OCI-M1 (cell line): ENCODE measurements at regions not wholly inside any gene's neighbourhood (a gene's known extent, or its start where the extent isn't known, plus 50 kb on each side); places are given as distances from the start of the nearest gene placed in this dataset.

Experiments used
- DNase-seq: peaks from one replicate; lab custom pipeline; 2025; lab: John Stamatoyannopoulos, UW

- no peak for DNase-seq
Measured at GRCh38 chr7:46290374-46291049, 369.4 kb upstream of the IGFBP3 start.

DNA sequence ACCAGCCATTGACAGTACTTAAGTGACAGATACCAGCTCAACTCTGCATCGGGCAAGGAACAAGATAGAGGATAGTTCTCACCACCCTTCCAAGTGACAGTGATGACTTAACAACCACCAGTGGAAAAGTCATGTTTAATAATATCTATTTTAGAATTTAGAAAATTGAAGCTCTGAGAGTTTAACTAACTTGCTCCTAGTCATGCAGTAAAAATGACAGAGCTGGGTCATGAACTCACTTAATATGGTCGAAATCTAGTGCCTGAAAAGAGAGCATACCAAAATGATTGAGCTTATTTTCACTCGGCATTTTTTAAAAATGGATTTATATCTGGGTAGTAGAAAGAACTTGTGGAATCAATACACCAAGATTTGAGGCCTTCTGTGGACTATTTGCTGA lies 367.8 kb upstream of the IGFBP3 start:
- DNase-seq: no peak

DNA sequence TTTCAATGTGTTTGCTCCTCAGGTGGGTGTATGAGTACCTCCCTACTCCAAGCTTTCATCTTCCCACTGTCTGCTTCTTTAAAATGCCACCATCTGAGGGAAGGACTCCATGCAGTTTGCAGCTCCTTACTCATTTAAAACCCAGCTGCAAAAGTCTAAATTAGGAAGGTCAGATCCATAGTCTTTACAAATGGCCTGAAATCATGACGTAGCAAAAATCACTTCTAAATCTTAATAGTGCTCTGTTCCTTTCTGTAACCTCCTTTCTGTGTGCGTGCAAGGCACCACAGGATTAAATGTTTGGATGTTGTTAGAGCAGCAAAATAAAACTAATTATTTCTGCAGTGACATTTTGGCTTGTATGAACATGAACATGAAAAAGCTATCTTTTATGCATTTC lies 366.9 kb upstream of the IGFBP3 start:
- no peak for DNase-seq

DNA sequence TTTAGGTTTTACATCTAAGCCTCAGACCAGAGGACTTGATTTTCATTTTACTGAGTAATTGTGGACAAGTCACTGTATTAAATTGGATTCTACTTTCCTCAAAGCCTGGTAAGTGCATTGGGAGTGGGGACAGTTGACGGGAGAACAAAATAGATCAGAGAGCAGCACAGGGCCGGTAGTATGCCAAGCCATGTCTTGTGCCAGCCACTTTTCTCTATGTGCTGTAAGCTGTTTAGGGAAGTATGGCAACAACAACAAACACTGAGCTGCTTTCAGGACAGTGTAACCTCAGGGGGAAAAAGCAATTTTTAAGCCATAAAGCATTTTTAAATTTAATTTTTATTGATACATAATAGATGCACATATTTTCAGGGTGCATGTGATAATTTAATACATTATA lies 365.9 kb upstream of the IGFBP3 start:
- DNase-seq: no peak

- DNase-seq: no peak
Measured at GRCh38 chr7:46286356-46286755, 365.3 kb upstream of the IGFBP3 start.

GRCh38 chr7:46285878-46286277 lies 364.8 kb upstream of the IGFBP3 start:
- DNase-seq: no peak

- DNase-seq: no peak
Measured at GRCh38 chr7:46283852-46284251, 362.8 kb upstream of the IGFBP3 start.

- no peak for DNase-seq
Measured at GRCh38 chr7:46282155-46282554, 361.1 kb upstream of the IGFBP3 start.

- DNase-seq: no peak
Measured at GRCh38 chr7:46281071-46281470, 360.0 kb upstream of the IGFBP3 start.

DNA sequence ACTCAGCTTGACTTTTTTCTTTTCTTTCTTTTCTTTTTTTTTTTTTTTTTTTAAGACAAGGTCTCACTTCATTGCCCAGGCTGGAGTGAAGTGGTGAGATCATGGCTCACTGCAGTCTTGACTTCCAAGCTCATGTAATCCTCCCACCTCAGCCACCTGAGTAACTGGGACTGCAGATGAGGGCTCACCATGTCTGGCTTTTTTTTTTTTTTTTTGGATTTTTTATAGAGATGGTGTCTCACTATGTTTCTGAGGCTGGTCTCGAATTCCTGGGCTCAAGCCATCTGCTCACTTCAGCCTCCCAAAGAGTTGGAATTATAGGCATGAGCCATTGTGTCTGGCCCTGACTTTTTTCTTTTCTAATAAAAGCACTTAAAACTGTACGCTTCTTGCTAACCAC lies 358.2 kb upstream of the IGFBP3 start:
- DNase-seq: no peak

DNA sequence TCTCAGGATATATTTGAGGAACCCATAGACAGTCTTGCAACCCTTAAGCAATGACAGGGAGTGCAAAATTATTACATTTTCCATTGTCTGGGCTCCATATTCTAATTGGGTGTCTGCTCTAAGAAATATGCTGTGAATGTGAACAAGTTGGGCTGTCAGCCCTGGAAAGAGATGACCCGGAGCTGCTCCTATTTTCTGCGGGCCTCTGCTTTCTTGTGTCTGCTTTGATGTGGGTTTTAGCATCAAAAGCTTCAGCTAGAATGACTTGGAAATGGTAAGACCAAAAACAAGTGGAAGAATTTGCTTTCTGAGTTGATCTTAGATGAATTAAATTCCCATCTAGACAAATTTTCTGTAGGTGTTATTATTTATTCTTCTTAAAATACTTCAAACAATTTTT lies 343.6 kb upstream of the IGFBP3 start:
- no peak for DNase-seq

- DNase-seq: peak; percentile 0
Measured at GRCh38 chr7:46261638-46262037, 340.6 kb upstream of the IGFBP3 start.

DNA sequence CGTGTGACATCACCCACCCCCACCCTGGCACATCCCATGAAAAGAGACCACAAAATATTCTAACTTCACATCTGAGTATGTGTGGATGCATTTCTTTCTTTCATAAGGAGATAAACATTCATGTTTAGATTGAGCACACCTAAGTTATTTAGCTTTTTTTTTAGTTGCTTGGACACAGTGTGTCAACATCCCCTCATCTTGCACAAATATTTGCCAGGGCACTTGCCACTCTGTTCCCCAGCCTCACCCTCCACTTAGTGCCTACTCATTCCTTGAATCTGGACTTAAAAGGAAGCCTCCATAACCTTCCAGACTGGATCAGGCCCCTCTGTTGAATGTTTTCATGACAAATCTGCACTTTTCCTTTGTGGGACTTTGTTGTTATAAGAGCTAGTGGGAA lies 338.9 kb upstream of the IGFBP3 start:
- no peak for DNase-seq

GRCh38 chr7:46257761-46258448 lies 336.8 kb upstream of the IGFBP3 start:
- no peak for DNase-seq

DNA sequence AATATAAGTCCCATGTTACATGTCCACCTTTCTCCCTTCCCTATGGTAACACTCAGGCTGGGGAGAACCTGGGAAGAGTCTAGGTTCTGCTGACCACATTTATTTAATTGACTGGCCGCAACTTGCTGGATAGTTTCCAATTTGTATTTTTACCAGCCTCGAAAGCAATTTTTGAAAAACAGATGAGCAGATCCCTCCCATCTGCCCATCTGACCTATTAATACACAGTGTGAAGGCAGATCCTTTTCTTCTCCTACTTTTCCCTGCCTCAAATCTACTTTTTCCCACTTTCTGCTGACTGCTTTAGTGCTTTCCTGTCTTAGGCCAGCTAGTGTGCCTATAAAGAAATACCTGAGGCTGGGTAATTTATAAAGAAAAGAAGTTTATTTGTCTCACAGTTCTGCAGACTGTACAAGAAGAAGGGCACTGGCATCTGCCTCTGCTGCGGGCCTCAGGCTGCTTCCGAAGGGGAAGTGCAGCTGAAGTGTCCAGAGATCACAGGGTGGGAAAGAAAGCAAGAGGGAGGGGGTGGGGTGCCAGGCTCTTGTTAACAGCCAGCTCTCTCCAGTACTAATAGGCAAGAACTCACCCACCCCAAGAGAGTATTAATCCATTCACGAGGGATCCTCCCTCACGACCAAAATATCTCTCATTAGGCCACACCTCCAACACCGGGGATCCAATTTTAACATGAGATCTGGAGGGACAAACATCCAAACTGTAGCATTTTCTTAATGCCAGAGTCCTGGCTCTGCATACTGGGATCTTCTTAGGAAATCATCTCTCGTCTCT lies 336.0 kb upstream of the IGFBP3 start:
- DNase-seq: no peak

DNA sequence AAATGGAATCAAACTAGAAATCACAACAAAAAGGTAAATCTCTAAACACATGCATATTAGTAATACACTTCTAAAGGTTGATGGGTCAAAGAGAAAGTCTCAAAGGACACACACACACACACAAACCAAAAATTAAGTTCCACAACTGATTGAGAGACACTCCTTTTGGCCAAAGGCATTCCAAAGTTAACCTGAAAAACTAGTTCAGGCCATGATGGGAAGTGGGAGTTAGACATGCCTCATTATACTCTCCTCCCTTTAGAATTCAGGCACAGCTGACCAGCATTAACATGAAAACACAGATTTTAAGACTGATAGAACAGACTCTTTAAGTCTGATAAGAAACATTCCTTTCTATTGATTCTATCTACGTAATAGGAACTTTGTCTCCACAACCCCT lies 332.4 kb upstream of the IGFBP3 start:
- no peak for DNase-seq

DNA sequence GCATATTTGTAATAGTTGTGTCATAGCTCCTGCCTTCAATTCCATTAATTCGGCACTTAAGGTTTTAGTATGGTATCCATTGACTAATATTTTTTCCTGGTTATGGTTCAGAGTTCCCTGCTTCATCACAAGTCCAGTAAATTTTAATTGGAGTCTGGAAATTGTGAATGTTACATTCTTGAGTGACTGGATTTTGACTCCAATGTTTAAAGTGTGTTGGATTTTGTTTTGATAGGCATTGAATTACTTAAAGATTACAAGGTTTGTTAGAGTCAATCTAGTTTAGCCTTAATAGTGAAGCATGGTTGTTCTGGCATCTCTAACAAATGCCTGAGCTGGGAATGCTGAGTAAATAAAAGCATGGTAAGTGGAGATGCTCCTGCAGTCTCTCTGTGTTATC lies 326.6 kb upstream of the IGFBP3 start:
- no peak for DNase-seq

DNA sequence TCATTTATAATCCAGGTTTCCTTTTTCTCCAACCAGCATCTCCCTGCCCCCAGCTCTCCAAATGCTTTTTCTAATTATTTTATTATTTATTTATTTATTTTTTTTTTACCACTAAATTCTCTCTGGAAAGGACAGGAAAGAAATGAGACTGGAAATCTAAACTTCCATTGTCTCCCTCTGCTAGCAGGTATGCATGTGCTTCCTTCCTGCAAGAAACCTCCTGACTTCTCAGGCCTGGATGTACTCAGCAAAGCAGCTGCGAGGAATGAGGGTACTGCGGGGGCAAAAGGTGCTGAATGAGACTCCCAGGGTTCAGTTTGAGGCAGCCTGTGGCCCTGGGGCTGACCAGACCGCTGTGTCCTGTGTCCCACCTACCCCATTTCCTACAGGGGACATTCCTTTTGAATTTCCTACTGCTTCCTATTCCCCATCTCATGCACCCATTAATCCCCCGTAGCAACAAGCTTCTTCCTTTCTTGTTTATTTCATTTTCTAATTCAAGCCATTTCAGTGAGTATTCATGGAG lies 324.6 kb upstream of the IGFBP3 start:
- DNase-seq: no peak

DNA sequence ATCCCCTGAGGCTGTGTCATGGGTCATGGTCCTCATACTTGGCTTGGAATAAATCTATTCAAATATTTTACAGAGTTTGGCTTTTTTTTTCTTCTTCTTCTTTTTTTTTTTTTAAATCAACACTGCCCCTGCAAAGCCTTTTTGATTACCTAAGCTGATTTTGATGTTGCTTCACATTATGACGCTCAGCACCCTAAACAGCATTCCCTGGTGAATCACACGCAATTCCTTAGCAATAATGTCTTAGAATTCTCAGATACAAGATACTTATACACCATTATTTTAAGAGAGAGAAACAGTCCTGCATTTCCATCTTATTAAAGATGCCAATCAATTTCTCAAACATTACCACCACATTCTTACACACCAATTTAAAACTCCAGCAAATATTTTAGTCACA lies 323.7 kb upstream of the IGFBP3 start:
- DNase-seq: no peak

- DNase-seq: no peak
Measured at GRCh38 chr7:46243406-46243805, 322.3 kb upstream of the IGFBP3 start.

DNA sequence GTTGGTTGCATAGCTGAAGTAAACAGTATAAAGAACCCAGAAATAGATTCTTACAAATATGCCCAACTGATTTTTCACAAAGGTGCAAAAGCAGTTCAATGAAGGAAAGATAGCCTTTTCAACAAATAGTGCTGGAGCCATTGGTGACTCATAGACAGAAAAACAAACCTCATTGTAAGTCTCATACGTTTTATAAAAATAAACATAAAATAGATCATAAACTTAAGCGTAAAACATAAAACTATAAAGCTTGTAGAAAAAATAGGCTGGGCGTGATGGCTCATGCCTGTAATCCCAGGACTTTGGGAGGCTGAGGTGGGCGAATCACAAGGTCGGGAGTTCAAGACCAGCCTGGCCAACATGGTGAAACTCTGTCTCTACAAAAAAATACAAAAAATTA lies 318.8 kb upstream of the IGFBP3 start:
- no peak for DNase-seq

DNA sequence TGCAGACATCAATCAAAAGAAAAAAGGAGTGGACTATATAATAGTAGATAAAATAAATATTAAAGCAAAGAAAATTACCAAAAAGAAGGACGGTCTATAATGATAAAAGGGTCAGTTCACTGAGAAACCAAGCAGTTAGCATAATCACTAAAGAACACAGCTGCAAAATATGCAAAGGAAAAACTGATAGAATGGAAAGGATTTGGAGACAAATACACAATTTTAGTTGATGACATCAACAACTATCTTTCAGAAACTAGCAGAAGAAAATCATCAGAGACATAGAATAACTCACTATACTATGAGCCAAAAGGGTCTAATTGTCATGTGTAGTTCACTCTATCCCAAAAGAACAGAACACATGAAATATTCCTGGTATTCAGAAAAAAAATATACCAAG lies 316.4 kb upstream of the IGFBP3 start:
- no peak for DNase-seq
